Naive thymus-derived CD8-positive, alpha-beta T cell (primary cell): ENCODE measurements at regions not wholly inside any gene's neighbourhood (a gene's known extent, or its start where the extent isn't known, plus 50 kb on each side); places are given as distances from the start of the nearest gene placed in this dataset.
"Not testable (repeated sequence)": the region's sequence is repeated elsewhere in the genome, so short reads cannot be mapped to it uniquely, and the experiment has no call there.

ENCODE experiments used
- ATAC-seq, 2 donors: fragments of 150-1000 bp; cut with Tn5 transposase in 1 of 2; sonication (Bioruptor Pico), chemical (Tn5 transposase) in 1 of 2; 1 replicate in 1 of 2; 2 replicates in 1 of 2; pipeline ENCODE4 v1.10.0; 2021; ENCODE audit warnings: mild to moderate bottlenecking in 2 of 2, moderate library complexity in 2 of 2
- POLR2A ChIA-PET: fragments of 350-600 bp; sonication (Branson Sonifier 250); formaldehyde crosslinking; loops from one replicate; lab custom pipeline; 2021; ENCODE audit warnings: antibody characterized with exemption; lab: Charles Lee
- DNase-seq, 10 donors: peaks; one replicate each; pipeline versions ENCODE4 v3.0.0 to v3.0.0-alpha.2; 2020 to 2022
- H3K27ac Mint-ChIP-seq, 10 donors: one replicate each; pipeline ENCODE4 v1.8.0; 2020 to 2022; ENCODE audit warnings: mild to moderate bottlenecking in 10 of 10, mixed read lengths in 10 of 10, moderate library complexity in 4 of 10, inconsistent platforms in 1 of 10
- H3K27me3 Mint-ChIP-seq, 5 donors: one replicate each; pipeline ENCODE4 v1.8.0; 2021 to 2022; ENCODE audit warnings: mixed read lengths in 5 of 5
- H3K36me3 Mint-ChIP-seq, 3 donors: one replicate each; pipeline ENCODE4 v1.8.0; 2020 to 2022; ENCODE audit warnings: mixed read lengths in 3 of 3, mild to moderate bottlenecking in 2 of 3, inconsistent platforms in 1 of 3
- H3K4me1 Mint-ChIP-seq, 4 donors: one replicate each; pipeline ENCODE4 v1.8.0; 2021 to 2022; ENCODE audit warnings: mixed read lengths in 4 of 4
- H3K4me3 Mint-ChIP-seq, 10 donors: one replicate each; pipeline ENCODE4 v1.8.0; 2020 to 2022; ENCODE audit warnings: mild to moderate bottlenecking in 10 of 10, mixed read lengths in 10 of 10, moderate library complexity in 6 of 10, inconsistent platforms in 1 of 10
- H3K9me3 Mint-ChIP-seq, 9 donors: one replicate each; pipeline ENCODE4 v1.8.0; 2020 to 2022; ENCODE audit warnings: mixed read lengths in 9 of 9, mild to moderate bottlenecking in 3 of 9, inconsistent platforms in 1 of 9, moderate library complexity in 1 of 9

DNA sequence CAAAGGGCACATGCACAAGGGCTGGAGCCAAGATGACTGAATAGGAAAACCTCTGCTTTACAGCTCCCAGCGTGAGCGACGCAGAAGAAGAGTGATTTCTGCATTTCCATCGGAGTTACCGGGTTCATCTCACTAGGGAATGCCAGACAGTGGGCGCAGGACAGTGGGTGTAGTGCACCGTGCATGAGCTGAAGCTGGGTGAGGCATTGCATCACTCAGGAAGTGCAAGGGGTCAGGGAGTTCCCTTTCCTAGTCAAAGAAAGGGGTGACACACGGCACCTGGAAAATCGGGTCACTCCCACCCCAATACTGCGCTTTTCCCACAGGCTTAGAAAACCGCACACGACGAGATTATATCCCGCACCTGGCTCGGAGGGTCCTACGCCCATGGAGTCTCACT, 64.5 kb upstream of the HTR1E start:
- peaks cover 7 to 69% (median 44%) of the 10 kb centered on the region in 9 donors for H3K9me3 Mint-ChIP-seq
- H3K27me3 Mint-ChIP-seq, ATAC-seq, H3K4me3 Mint-ChIP-seq, H3K27ac Mint-ChIP-seq, DNase-seq, POLR2A ChIA-PET, H3K4me1 Mint-ChIP-seq: not testable (repeated sequence)
- H3K36me3 Mint-ChIP-seq, result peaks cover 0 to 28% (median 0%) of the 10 kb centered on the region in 3 donors

DNA sequence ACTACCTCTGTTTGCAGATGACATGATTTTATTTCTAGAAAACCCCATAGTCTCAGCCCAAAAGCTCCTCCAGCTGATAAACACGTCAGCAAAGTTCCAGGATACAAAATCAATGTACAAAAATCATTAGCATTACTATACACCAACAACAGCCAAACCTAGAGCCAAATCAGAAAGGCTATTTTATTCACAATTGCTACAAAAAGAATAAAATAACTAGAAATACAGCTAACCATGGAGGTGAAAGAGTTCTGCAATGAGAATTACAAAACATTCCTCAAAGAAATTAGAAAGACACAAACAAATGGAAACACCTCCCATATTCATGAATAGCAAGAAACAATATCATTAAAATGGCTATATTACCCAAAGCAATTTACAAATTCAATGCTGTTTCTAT, 65.6 kb upstream of the HTR1E start:
- no peak overlapping the region for H3K27ac Mint-ChIP-seq
- H3K9me3 Mint-ChIP-seq, result peaks cover 7 to 74% (median 44%) of the 10 kb centered on the region in 9 donors
- peaks cover 0 to 28% (median 0%) of the 10 kb centered on the region in 3 donors for H3K36me3 Mint-ChIP-seq
- H3K4me3 Mint-ChIP-seq, result no peak overlapping the region
- POLR2A ChIA-PET, result no interaction called here
- no peaks in the 10 kb centered on the region for H3K4me1 Mint-ChIP-seq
- ATAC-seq (no peak), DNase-seq (no peak)
- H3K27me3 Mint-ChIP-seq, result peaks cover 0 to 3% (median 0%) of the 10 kb centered on the region in 5 donors

DNA sequence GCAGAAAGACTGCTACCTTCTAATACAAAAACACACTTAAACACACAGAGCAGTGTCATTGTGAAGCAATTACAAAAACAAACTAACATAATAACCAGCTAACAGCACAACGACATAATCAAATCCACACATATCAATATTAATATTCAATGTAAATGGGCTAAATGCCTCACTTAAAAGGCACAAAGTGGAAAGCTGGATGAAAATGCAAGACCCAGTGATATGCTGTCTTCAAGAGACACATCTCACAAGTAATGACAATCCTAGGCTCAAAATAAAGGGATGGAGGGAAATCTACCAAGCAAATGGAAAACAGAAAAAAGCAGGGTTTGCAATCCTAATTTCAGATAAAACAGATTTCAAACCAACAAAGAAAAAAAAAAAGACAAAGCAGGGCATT, 67.8 kb upstream of the HTR1E start:
- ATAC-seq (no peak), DNase-seq (no peak)
- Mint-ChIP-seq H3K9me3 (peaks cover 8 to 73% (median 42%) of the 10 kb centered on the region in 9 donors), H3K4me1 (no peaks in the 10 kb centered on the region), H3K4me3 (no peak overlapping the region), H3K27ac (no peak overlapping the region), H3K27me3 (peaks cover 0 to 3% (median 0%) of the 10 kb centered on the region in 5 donors), H3K36me3 (peaks cover 0 to 28% (median 0%) of the 10 kb centered on the region in 3 donors)
- POLR2A ChIA-PET, result no interaction called here

DNA sequence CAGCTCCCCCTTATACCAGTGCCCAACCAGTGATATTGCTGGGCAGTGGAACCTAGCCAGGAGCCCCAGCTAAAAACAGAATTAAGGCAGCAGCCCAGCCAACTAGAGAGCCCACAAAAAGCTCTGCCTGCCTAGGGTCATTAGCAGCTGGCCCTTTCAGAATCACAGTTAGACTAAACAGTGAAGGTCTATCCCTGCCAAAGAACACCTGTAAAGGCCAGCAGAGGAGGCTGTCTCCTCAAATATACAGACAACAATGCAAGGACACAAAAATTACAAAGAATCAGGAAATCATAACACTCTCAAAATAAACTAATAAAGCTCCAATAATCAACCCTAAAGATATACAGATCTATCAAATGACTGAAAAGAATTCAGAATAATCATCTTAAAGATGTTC, 77.8 kb upstream of the HTR1E start:
- Mint-ChIP-seq H3K27me3 (peaks cover 0 to 1% (median 0%) of the 10 kb centered on the region in 5 donors), H3K27ac (no peak overlapping the region), H3K36me3 (no peaks in the 10 kb centered on the region), H3K4me1 (no peaks in the 10 kb centered on the region), H3K9me3 (peaks cover 0 to 5% (median 0%) of the 10 kb centered on the region in 9 donors), H3K4me3 (no peak overlapping the region)
- ATAC-seq, result no peak
- DNase-seq, result no peak
- POLR2A ChIA-PET, result no interaction called here

DNA sequence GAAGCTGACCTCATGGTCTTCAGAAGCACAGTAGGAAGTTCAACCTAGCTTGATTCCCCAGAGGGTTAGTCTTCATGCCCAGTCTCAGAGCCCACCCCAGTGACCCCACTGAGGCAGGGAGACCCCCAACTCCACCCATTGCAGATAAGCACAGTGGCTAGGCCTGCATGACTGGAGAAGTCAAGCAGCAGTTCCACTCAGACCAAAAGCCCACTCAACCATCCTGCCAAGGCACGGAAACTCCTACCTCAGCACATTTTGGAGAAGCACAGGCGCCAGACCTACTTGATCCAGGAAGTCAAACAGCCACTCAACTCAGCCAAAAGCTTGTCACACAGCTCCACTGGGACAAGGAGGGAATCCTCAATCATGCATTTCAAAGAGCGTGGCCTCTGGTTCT, 78.4 kb upstream of the HTR1E start:
- POLR2A ChIA-PET, result no interaction called here
- DNase-seq (no peak), ATAC-seq (no peak)
- Mint-ChIP-seq H3K4me1 (no peaks in the 10 kb centered on the region), H3K27ac (no peak overlapping the region), H3K27me3 (peaks cover 0 to 5% (median 0%) of the 10 kb centered on the region in 5 donors), H3K4me3 (no peak overlapping the region), H3K36me3 (no peaks in the 10 kb centered on the region), H3K9me3 (peaks cover 0 to 5% (median 0%) of the 10 kb centered on the region in 9 donors)

DNA sequence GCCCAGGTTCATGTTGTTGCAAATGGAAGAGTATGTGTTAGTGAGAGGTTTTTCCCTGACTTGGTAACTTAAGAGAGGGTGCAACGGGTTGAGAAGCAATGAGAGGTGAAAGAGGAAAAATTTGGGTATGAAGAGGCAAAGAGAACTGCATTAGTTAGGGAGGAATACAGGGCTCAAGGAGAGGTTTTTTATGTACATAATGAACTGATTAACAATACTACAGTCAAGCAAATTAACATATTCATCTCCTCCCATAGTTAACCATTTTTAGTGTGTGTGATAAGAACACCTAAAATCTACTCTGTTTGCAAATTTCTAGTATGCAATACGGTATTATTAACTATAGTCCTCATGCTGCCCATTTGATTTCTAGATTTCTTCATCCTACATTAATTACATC, 79.5 kb upstream of the HTR1E start:
- Mint-ChIP-seq H3K9me3 (peaks cover 0 to 4% (median 0%) of the 10 kb centered on the region in 9 donors), H3K4me3 (no peak overlapping the region), H3K36me3 (no peaks in the 10 kb centered on the region), H3K27ac (no peak overlapping the region), H3K27me3 (peaks cover 0 to 5% (median 0%) of the 10 kb centered on the region in 5 donors), H3K4me1 (no peaks in the 10 kb centered on the region)
- DNase-seq, result no peak
- no peak for ATAC-seq
- POLR2A ChIA-PET, result no interaction called here

DNA sequence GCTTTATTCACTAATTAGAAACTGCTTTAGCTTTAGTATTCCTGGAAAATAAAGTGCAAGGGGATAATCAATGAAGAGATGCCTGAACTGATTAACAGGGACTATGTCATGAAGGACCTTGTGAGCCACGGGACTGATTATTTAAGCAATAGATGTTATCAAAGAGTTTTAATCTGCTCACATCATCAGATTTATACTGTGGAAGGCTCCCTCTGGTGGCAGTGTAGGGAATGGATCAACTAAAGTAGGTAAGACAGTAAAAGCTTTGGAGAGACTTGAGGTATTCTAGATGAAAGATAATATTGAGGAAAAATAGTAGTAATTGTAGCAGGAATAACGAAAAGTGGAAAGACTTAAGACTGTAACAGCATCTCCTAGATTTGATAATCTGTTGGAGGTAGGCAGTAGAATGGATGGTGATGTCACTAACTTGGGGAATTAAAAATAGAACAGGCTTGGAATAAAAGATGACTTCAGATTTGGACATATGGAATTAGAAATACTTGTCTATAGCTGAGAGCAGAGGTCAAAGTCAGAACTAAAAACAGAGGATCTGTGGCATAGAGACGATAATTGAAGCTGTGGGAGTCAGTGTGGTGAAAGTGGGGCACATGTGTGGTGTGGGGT, 80.3 kb upstream of the HTR1E start:
- ATAC-seq (no peak), DNase-seq (no peak)
- Mint-ChIP-seq H3K9me3 (peaks cover 0 to 2% (median 0%) of the 10 kb centered on the region in 9 donors), H3K27me3 (peaks cover 0 to 5% (median 0%) of the 10 kb centered on the region in 5 donors), H3K4me1 (no peaks in the 10 kb centered on the region), H3K4me3 (no peak overlapping the region), H3K36me3 (no peaks in the 10 kb centered on the region), H3K27ac (no peak overlapping the region)
- POLR2A ChIA-PET, result no interaction called here

DNA sequence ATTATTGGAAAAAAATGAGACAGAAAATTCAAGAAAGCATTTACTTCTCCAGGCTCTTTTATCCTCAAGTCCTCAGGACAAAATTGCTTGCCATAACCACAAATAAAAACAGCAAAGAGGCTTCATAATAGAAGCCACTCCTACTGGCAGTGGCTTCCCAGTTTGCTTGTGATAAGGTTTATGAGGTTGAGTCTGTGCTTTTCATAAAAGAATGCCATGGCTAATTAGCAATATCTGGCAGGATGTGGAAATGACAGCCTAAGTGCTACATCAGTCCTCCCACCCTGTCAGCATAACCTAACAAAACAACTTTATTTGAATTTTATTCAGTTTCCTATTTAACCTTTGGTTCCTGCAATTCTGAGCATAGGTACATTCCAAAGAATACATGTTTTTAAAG, 80.9 kb upstream of the HTR1E start:
- no peaks in the 10 kb centered on the region for H3K9me3 Mint-ChIP-seq
- H3K4me1 Mint-ChIP-seq, result no peaks in the 10 kb centered on the region
- ATAC-seq, result no peak
- no peak overlapping the region for H3K27ac Mint-ChIP-seq
- H3K27me3 Mint-ChIP-seq, result peaks cover 0 to 5% (median 0%) of the 10 kb centered on the region in 5 donors
- DNase-seq, result no peak
- H3K36me3 Mint-ChIP-seq, result no peaks in the 10 kb centered on the region
- no peak overlapping the region for H3K4me3 Mint-ChIP-seq
- POLR2A ChIA-PET, result no interaction called here

DNA sequence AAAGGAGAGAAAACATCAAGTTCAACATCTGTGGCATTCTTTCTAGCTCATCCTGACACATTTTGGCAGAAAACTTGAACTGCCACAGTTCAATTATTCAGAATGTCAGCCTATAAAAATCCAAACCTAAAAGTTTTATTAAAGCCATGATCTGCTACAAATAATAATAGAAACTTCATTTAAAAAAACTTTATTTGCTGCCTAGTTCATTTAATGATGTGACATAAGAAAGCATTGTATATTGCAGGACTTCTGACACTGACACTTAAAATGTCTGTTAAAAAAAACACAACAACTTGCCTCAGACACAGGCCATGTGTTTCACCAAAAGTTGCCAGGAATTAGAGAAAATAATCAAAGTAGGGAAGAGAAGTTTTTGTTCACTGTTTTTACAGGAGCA, 88.3 kb upstream of the HTR1E start:
- peaks cover 0 to 17% (median 5%) of the 10 kb centered on the region in 9 donors for H3K9me3 Mint-ChIP-seq
- no peak overlapping the region for H3K27ac Mint-ChIP-seq
- no peak for ATAC-seq
- POLR2A ChIA-PET, result no interaction called here
- H3K36me3 Mint-ChIP-seq, result no peaks in the 10 kb centered on the region
- H3K4me1 Mint-ChIP-seq, result no peaks in the 10 kb centered on the region
- peaks cover 0 to 3% (median 0%) of the 10 kb centered on the region in 5 donors for H3K27me3 Mint-ChIP-seq
- DNase-seq, result no peak
- H3K4me3 Mint-ChIP-seq, result no peak overlapping the region

DNA sequence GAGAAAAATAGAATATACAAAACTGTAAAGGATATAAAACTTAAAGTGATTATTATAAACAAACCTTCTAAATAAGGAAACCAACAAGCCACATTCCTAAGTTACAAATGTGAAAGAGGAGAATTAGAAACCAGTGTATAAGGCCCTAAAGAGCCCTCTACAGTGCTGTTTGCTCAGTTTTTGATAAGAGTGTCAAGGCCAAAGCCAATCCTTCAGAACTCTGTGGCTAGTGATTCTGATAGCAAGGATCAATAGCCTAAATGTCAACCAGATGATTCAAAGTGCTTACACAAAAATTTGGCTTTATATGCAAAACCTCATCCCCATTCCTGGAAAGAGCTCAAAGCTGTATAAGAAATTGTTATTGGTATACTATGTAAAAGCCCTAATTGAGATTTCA, 104.6 kb upstream of the HTR1E start:
- Mint-ChIP-seq H3K27ac (no peak overlapping the region), H3K9me3 (peaks cover 0 to 11% (median 0%) of the 10 kb centered on the region in 9 donors), H3K4me3 (no peak overlapping the region), H3K4me1 (peaks cover 0 to 2% (median 0%) of the 10 kb centered on the region in 4 donors), H3K27me3 (peaks cover 0 to 4% (median 0%) of the 10 kb centered on the region in 5 donors), H3K36me3 (no peaks in the 10 kb centered on the region)
- POLR2A ChIA-PET, result no interaction called here
- ATAC-seq, result no peak
- DNase-seq, result no peak

DNA sequence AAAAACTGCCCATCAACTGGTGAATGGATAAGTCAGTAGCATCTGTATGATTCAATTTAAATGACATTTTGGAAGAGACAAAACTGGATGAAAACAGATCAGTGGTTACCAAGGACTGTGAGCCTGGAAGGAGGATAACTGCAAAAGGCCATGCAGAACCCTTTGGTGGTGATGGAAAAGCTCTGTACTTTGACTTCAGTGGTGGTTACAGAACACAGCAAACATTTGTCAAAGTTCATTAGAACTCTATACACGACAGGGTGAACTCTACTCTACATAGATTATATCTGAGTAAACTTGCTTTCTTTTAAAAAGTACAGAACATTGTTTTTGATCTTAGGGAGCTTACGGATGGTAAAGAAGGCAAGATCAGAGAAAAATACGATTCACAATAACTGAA, 111.9 kb upstream of the HTR1E start:
- Mint-ChIP-seq H3K36me3 (no peaks in the 10 kb centered on the region), H3K27ac (no peak overlapping the region), H3K4me1 (peaks cover 0 to 2% (median 0%) of the 10 kb centered on the region in 4 donors), H3K27me3 (peaks cover 0 to 4% (median 0%) of the 10 kb centered on the region in 5 donors), H3K9me3 (peaks cover 0 to 10% (median 0%) of the 10 kb centered on the region in 9 donors), H3K4me3 (no peak overlapping the region)
- POLR2A ChIA-PET, result no interaction called here
- DNase-seq, result no peak
- ATAC-seq, result no peak

DNA sequence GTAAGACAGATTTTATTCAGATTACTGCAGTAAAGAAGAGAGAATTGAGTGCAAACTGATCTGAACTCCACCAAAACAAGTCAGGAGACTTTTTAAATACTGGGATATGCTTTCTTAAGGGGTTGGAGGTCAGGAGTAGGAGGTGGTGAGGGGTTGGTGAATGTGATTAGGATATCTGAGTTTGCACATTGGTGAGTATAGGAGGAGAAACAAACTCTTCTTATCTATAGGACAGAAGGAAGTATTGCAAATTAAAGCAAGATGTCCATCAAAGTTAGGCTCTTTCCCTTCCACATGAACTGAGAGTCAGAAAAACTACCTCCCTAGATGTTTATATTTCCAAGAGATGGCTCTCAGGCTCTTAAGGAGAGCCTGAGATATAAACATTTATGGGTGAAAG, 114.6 kb upstream of the HTR1E start:
- Mint-ChIP-seq H3K4me1 (no peaks in the 10 kb centered on the region), H3K9me3 (peaks cover 0 to 7% (median 0%) of the 10 kb centered on the region in 9 donors), H3K4me3 (no peak overlapping the region), H3K27ac (no peak overlapping the region), H3K27me3 (no peaks in the 10 kb centered on the region), H3K36me3 (no peaks in the 10 kb centered on the region)
- no peak for ATAC-seq
- no peak for DNase-seq
- POLR2A ChIA-PET, result no interaction called here

DNA sequence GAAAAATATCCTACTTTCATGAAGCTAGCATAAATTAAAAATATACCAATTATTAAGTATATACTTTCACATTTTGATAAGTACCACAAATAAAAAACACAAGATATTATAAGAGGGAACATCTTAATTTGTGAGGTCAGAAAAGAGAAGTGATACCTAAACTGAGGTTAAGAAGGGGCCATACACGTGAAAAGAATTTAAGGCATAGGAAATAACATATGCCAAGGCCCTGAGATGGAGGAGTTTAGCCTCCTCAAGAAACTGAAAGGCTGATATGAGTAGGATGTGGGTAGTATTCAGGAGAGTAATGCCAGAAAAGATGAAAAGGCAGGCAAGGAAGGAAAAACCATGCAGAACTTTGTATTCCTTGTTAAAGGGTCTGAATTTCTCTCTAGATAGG, 116.6 kb upstream of the HTR1E start:
- Mint-ChIP-seq H3K9me3 (peaks cover 0 to 11% (median 5%) of the 10 kb centered on the region in 9 donors), H3K27me3 (peaks cover 0 to 2% (median 0%) of the 10 kb centered on the region in 5 donors), H3K4me1 (no peaks in the 10 kb centered on the region), H3K27ac (no peak overlapping the region), H3K4me3 (no peak overlapping the region), H3K36me3 (no peaks in the 10 kb centered on the region)
- DNase-seq (no peak), ATAC-seq (no peak)
- POLR2A ChIA-PET, result no interaction called here

DNA sequence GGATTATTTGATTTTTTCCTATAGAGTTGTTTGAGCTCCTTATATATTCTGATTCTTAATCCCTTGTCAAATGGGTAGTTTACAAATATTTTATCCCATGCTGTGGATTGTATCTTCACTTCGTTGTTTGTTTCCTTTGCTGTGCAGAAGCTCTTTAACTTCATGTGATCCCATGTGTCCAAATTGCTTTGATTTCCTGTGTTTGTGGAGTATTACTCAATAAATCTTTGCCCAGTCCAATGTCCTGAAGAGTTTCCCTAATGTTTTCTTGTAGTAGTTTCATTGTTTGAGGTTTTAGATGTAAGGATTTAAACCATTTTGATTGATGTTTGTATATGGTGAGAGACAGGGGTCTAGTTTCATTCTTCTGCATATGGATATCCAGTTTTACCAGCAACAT, 143.7 kb upstream of the HTR1E start:
- Mint-ChIP-seq H3K4me1 (no peaks in the 10 kb centered on the region), H3K9me3 (peaks cover 0 to 26% (median 6%) of the 10 kb centered on the region in 9 donors), H3K27ac (no peak overlapping the region), H3K27me3 (no peaks in the 10 kb centered on the region), H3K4me3 (no peak overlapping the region), H3K36me3 (no peaks in the 10 kb centered on the region)
- POLR2A ChIA-PET, result no interaction called here
- DNase-seq, result no peak
- no peak for ATAC-seq
